ENCODE measurements at regions not wholly inside any gene's neighbourhood (a gene's known extent, or its start where the extent isn't known, plus 50 kb on each side); places are given as distances from the start of the nearest gene placed in this dataset.

DNA sequence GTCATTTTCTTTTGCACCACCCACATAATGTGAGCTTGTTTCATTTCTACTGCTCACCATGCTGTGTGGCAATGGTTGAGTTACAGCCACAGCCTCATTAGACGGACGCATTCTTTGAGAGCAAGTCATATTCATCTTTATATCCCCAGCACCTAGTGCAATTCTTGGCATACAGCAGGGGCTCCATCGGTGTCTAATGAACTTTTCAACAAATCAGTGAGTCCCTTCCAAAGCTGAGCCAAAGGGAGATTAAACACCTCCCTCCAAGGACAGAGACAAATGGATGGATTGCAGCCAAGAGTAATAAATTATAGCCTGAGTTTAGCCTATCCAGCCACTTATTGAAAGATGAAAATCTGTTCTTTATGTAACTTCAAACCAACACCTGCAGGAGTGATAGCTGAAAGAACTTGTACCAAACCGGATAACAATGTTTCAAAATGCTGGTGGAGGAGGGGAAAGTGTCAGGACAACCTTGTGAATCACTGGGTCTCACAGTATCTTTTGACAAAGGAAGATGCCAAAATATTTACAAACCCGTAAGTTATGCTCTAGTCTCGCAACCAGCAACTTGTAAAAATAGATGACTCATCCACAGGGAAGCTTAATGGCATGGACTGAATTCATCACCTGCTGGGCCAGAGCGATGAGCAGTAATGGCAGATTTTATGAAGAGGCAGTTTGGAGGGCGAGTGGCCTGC is 139.0 kb downstream of the PXDC1 start (continued):
- no peak for TF ChIP-seq FOXJ3 (CRISPR knock-in tag; IDR thresholded peaks at IDR 0.05)
- TF ChIP-seq MXI1 (IDR thresholded peaks at IDR 0.05; ENCODE audit: low read depth, low read length): no peak
- TF ChIP-seq SIN3A (IDR thresholded peaks at IDR 0.05; ENCODE audit: borderline replicate concordance, low read depth, low read length): no peak
- TF ChIP-seq YY1 (IDR thresholded peaks at IDR 0.05; ENCODE audit: low read depth): no peak
- TF ChIP-seq, protein P1, sequence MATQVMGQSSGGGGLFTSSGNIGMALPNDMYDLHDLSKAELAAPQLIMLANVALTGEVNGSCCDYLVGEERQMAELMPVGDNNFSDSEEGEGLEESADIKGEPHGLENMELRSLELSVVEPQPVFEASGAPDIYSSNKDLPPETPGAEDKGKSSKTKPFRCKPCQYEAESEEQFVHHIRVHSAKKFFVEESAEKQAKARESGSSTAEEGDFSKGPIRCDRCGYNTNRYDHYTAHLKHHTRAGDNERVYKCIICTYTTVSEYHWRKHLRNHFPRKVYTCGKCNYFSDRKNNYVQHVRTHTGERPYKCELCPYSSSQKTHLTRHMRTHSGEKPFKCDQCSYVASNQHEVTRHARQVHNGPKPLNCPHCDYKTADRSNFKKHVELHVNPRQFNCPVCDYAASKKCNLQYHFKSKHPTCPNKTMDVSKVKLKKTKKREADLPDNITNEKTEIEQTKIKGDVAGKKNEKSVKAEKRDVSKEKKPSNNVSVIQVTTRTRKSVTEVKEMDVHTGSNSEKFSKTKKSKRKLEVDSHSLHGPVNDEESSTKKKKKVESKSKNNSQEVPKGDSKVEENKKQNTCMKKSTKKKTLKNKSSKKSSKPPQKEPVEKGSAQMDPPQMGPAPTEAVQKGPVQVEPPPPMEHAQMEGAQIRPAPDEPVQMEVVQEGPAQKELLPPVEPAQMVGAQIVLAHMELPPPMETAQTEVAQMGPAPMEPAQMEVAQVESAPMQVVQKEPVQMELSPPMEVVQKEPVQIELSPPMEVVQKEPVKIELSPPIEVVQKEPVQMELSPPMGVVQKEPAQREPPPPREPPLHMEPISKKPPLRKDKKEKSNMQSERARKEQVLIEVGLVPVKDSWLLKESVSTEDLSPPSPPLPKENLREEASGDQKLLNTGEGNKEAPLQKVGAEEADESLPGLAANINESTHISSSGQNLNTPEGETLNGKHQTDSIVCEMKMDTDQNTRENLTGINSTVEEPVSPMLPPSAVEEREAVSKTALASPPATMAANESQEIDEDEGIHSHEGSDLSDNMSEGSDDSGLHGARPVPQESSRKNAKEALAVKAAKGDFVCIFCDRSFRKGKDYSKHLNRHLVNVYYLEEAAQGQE (IDR thresholded peaks at IDR 0.05; ENCODE audit: low read depth, low read length): no peak
- peak; percentile 32; the same call in 1 of the 2 replicates for TF ChIP-seq TCF12 (IDR thresholded peaks at IDR 0.05)

DNA sequence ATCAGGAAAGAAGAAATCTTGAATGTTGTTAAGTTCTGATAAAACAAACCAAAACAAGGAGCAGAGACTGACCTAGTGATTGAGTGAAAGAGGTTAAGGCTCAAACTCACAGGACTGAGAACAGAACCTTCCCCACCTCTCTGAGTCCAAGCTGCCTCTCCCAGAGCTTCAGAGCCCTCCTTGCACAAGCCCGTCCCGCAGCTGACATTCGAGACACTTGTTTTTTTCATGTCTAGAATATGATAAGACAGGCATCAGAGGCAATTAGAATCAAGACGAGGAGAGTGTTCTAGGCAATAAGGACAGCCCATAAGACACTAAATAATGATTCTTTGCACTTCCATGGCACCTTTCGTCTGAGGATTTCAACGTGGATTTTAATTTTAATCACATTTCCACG is 140.6 kb downstream of the PXDC1 start:
- TF ChIP-seq GABPA (IDR thresholded peaks at IDR 0.05; ENCODE audit: low read depth): no peak
- H3K36me3 ChIP-seq (replicated peaks in 1 of 2; ENCODE audit: control insufficient read depth in 1 of 2, insufficient read depth in 2 of 2, low read length in 1 of 2): no peaks in the 10 kb centered on the region
- peaks cover 22% of the 10 kb centered on the region; the same call in 1 of the 2 replicates for H3K27me3 ChIP-seq (ENCODE audit: insufficient read depth)
- ChIA-PET CTCF (no interaction called here), POLR2A (no interaction called here)
- H2AFZ ChIP-seq (ENCODE audit: low read depth): no peak overlapping the region
- no peak for DNase-seq
- no peak overlapping the region for H3K9ac ChIP-seq
- no peaks in the 10 kb centered on the region for H3K9me2 ChIP-seq
- no peaks in the 10 kb centered on the region for H3K9me3 ChIP-seq
- H3K4me3 ChIP-seq (ENCODE audit: low read depth in 2 of 2, low read length in 1 of 2): no peak overlapping the region
- H4K20me1 ChIP-seq (ENCODE audit: insufficient read depth): no peaks in the 10 kb centered on the region
- no peaks in the 10 kb centered on the region for H3F3A ChIP-seq (replicated peaks; ENCODE audit: insufficient read depth)
- no peaks in the 10 kb centered on the region; a peak in 1 of 4 replicates for H3K4me1 ChIP-seq (ENCODE audit: control insufficient read depth in 1 of 2, insufficient read depth in 2 of 2, low read depth in 1 of 2, low read length in 1 of 2)
- 34% methylated on average over 7 of the region's 7 CpGs for WGBS (ENCODE audit: low lambda C conversion rate)
- no peak overlapping the region for H3K27ac ChIP-seq (ENCODE audit: low read depth in 2 of 2, low read length in 1 of 2)
- H3K4me2 ChIP-seq: no peak overlapping the region
- H3K79me2 ChIP-seq (ENCODE audit: insufficient read depth): no peaks in the 10 kb centered on the region

DNA sequence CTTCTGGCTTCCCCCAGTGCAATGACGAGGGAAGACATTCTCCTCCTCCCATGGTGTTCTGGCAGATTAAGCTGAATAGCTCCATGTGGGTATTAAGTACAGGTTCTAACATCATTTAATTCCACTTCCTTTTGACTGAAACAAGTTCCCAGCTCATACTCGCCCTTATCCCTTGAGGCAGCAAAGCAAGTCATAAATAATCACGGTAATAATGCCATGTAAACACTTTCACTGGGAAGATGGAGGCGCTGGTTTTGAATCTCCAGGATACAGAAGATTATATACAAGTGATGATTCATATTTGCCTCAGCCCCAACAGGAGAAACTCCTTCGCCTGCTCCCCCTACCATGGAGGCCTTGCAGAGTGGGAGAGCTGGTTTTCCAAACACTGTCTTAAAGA is 141.3 kb downstream of the PXDC1 start:
- 16% methylated on average over 5 of the region's 5 CpGs for WGBS (ENCODE audit: low lambda C conversion rate)
- Histone ChIP-seq H3K9ac (no peak overlapping the region), H4K20me1 (ENCODE audit: insufficient read depth) (no peaks in the 10 kb centered on the region), H3K36me3 (replicated peaks in 1 of 2; ENCODE audit: control insufficient read depth in 1 of 2, insufficient read depth in 2 of 2, low read length in 1 of 2) (no peaks in the 10 kb centered on the region), H3K79me2 (ENCODE audit: insufficient read depth) (no peaks in the 10 kb centered on the region), H3K4me1 (ENCODE audit: control insufficient read depth in 1 of 2, insufficient read depth in 2 of 2, low read depth in 1 of 2, low read length in 1 of 2) (no peaks in the 10 kb centered on the region; a peak in 1 of 4 replicates), H2AFZ (ENCODE audit: low read depth) (no peak overlapping the region), H3K4me3 (ENCODE audit: low read depth in 2 of 2, low read length in 1 of 2) (no peak overlapping the region), H3K9me3 (no peaks in the 10 kb centered on the region), H3K4me2 (no peak overlapping the region), H3K27ac (ENCODE audit: low read depth in 2 of 2, low read length in 1 of 2) (no peak overlapping the region), H3K9me2 (no peaks in the 10 kb centered on the region), H3F3A (replicated peaks; ENCODE audit: insufficient read depth) (no peaks in the 10 kb centered on the region), H3K27me3 (ENCODE audit: insufficient read depth) (peaks cover 16% of the 10 kb centered on the region; the same call in 1 of the 2 replicates)
- TF ChIP-seq JUND (IDR thresholded peaks at IDR 0.05) (no peak), MEF2A (IDR thresholded peaks at IDR 0.05; ENCODE audit: borderline replicate concordance, low read depth) (no peak), TCF12 (IDR thresholded peaks at IDR 0.05) (no peak), POLR2AphosphoS5 (IDR thresholded peaks at IDR 0.05; ENCODE audit: low read depth, low read length) (no peak), RXRA (IDR thresholded peaks at IDR 0.05; ENCODE audit: borderline replicate concordance, low read depth) (no peak), SIN3A (IDR thresholded peaks at IDR 0.05; ENCODE audit: borderline replicate concordance, low read depth, low read length) (no peak), YY1 (IDR thresholded peaks at IDR 0.05; ENCODE audit: low read depth) (no peak), NFIC (IDR thresholded peaks at IDR 0.05; ENCODE audit: borderline replicate concordance) (no peak)
- TF ChIP-seq, protein P2, sequence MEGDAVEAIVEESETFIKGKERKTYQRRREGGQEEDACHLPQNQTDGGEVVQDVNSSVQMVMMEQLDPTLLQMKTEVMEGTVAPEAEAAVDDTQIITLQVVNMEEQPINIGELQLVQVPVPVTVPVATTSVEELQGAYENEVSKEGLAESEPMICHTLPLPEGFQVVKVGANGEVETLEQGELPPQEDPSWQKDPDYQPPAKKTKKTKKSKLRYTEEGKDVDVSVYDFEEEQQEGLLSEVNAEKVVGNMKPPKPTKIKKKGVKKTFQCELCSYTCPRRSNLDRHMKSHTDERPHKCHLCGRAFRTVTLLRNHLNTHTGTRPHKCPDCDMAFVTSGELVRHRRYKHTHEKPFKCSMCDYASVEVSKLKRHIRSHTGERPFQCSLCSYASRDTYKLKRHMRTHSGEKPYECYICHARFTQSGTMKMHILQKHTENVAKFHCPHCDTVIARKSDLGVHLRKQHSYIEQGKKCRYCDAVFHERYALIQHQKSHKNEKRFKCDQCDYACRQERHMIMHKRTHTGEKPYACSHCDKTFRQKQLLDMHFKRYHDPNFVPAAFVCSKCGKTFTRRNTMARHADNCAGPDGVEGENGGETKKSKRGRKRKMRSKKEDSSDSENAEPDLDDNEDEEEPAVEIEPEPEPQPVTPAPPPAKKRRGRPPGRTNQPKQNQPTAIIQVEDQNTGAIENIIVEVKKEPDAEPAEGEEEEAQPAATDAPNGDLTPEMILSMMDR (IDR thresholded peaks at IDR 0.05): no peak
- ChIA-PET POLR2A (no interaction called here), CTCF (interaction anchor here (1.2 kb wide), 1 partner anchor 122 kb away, joined by 3 read pairs; no protein-coding TSS in a partner anchor)
- no peak for DNase-seq

All from SK-N-SH (cell line).